NCI-H2196 treated with DMSO at 0.1 percent for 48 hours (cell line): ENCODE measurements at regions not wholly inside any gene's neighbourhood (a gene's known extent, or its start where the extent isn't known, plus 50 kb on each side); places are given as distances from the start of the nearest gene placed in this dataset.

Experiments
- DNase-seq: peaks from one replicate; lab custom pipeline; 2025; ENCODE audit not compliant: unreplicated experiment; lab: John Stamatoyannopoulos, UW

DNA sequence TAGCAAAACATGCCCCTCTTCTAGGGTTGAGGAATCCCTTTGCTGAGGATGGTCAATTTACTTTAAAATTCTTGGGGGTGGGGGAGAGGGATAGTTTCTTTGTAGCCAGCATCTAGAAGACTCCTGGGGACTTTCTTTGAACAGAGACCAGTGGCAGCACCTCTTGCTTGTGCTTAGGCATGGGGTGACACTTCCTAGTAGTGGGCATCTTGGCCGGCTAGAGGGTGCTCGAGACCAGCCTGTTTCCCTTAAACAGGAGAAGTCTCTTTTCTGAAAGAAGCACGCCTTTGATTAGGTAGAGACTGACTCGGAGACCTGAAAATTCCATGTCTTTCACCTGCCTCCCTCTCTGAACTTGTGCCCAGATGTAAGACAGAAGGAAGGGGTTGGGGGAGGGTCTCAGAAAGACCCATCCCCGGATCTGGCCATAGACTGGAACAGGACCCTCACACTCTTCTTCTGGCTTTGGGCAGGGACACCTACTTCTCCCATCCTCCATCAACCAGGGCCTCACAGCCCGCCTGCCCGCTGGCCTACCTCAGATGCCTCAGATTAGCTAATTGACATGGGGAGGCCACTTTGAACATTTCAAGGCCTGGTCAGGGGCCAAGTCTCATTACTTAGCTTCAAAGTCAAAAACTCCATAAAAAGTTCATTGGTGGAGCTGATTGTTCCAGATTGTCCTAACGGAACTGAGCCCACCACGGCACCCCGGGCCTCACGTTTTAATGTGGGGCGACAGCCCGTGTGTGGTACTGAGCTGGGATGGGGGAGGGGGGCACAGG is 172.2 kb downstream of the CDC5L start:
- no peak for DNase-seq

DNA sequence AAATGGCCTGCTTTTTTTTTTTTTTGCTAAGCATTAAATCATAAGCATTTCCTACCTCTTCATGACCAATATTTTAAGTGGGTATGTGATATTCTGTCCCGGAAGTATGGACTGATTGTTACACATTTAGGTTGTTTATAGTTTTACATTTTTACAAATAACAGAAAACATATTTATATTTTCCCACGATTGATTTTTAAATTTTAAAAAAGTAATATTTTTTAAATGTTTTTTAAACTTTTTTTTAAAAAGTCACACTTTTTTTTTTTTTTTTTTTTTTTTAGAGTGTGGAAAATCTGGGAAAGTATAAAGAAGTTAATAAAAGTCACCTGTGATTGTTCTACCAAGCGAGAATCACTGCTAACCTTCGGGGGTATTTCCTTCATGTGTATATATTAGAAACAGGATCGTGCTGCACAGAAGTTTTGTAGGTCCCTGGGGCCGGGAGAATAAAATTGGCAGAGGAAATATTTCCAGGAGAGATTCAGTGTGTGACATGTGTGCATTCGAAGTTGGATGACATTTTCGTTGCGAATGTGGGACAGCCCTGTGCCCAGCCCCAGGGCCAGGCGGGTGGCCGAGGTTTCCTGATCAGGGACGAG is 173.1 kb downstream of the CDC5L start:
- no peak for DNase-seq

DNA sequence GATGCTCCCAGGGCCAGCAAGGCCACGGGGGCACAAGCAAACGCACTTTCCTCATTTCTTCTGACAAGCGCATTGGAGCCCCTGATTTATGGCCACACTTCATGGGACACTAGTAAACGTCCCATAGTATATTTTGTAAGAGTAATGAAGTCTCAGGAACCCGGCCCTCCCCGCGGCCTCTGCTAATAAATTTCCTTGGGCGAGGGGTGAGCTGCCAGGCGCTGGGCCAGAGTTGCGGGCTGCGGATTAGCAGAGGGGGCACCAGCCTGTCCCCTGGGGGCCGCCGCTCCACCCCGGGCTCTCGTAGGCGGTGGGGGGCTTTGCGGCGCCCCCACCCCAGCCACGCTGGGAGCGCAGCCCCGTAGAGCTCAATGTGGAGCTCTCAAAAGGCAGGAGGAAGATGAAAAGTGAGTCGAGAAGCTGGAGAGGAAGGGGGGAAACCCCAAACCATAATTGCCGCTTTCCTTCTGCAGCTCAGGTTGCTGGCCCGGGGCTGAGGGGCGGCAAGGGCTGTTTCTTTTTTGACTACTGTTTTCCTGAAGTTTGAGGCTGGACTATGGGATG is 173.6 kb downstream of the CDC5L start:
- no peak for DNase-seq

DNA sequence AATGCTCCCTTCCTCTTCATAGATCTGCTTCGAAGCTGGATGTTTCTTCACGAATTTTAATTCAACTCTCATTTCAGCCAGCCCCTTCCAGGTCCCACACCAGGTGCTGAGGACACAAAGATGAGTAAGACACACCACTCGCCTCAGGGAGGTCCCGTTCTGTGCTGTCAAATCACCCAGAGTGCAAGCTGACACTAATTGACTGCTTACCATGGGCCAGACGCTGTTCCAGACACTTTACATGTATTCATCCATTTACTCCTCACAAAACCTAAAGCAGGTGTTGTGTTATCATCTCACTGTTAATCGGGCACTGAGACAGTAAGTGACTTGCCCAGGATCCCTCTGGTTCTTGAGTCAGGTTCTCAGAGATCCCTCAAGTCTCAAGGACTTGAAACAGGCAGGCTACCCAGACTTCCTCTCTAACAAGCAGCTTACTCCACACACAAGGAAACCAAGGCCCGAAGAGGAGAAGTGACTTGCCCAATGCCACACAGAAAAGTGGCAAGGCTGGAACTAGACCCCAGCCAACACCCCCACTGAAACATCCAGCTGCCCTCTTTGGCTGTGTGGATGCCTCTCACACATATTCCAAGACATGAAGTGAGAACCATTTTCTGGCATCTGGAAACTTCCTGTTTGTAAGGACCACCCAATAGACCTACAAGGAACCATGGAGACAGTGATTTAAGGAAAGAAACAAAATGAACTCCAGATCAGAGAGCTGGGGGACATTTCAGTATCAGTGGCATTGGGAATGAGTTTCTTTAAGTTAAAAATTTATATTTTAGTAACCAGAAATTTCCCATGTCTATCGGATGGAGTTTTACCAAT is 174.5 kb downstream of the CDC5L start:
- DNase-seq: no peak

DNA sequence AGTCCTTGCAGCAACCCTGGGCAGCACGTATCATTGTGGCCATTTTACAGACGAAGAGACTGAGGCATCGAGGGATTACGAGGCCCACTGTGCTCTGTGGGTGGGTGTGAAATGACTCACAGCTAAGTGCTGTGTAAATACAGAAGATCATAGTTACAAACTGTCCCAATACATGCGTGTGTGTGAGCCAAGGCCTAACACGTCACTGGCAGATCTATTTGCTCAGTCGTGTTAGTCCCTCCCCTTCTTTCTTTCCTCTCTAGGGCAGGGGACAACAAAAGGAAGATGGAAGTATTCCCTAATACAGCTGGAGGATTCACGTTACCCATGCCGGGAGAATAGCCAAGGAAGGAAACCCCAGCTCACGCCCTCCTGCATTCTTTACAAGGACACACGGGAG is 175.9 kb downstream of the CDC5L start:
- DNase-seq: no peak

DNA sequence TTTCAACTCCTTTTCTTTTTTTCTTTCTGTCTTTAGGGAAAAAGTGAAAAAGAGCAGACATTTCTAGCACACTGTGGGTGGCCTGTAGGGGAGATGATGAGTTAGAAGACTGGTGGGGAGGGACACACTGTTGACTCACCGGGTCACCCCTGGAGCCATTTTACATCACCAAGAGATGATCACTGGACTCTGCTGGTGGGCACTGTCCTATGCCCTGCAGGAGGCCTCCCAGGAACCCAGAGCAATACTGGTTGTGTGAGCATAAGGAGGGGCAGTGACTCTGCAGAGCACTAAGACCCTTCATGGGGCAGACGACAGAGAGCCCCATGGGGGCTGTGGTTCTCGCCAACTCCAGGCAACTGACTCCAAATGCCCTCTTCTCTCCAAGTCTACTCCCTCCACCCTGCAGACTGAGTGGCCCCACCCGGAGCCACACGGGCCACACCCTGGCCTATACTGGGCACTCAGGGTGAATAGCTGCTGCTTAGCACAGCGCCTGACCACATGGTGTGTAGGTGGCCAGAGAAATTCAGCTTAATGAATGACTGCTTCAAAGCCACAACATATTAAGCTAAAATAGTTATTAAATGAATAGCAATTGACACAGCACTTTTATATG is 177.5 kb downstream of the CDC5L start:
- no peak for DNase-seq

DNA sequence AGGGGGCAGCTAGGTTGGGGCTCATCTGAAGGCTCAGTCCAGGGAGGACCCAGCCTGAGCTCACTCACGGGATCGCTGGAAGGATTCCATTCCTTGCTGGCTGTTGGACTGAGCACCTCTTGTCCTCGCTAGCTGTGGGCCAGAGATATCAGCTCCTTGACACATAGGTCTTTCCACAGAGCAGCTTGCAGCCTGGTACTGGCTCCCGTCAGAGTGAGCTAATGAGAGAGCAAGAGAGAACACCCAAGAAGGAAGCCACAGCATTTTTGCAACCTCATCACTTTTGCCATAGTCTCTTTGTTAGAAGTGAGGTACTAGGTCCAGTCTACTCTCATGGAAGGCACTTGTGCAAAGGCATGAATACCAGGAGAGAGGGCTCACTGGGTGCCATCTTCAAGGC is 179.9 kb downstream of the CDC5L start:
- no peak for DNase-seq

DNA sequence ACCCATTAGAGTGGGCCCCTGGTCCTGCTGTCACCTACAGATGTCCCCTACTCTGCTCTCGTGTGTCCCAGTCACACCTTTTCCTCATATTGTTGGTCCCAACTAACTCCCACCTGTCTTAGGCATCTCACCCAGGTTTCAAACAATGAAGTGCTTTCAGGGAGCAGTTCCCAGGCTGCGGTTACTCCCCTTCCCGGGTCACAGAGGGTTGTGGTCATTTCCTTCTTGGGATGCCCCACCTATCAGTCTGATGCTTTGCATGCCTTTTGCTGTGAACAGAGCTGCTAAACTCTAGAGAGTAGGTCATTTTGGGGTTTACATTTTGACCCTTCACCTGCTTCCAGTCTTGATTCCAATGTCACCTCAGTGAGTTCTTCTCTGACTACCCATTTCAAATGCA is 181.6 kb downstream of the CDC5L start:
- DNase-seq: no peak

DNA sequence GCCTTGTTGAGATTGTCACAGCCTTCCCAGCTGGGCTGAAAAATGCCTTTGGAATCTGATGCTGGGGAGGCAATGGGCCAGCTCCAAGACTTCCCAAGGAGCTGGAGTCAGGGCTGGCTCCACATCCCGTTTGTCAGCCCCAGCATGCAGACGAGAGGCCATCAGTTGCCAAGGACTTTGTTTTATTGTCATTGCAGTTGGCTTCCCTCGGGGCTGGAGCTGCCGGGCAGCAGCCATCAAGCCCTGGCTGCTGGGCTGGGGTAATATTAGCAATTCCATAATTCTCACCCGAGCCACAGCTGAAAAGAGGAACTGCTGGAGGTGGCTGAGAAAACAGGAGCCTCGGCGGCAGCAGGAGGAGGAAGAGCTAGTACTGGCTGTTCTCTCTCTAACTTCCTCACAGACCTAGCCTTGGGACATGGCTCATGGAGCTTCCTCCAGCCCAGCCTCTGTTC is 182.5 kb downstream of the CDC5L start:
- DNase-seq: no peak

DNA sequence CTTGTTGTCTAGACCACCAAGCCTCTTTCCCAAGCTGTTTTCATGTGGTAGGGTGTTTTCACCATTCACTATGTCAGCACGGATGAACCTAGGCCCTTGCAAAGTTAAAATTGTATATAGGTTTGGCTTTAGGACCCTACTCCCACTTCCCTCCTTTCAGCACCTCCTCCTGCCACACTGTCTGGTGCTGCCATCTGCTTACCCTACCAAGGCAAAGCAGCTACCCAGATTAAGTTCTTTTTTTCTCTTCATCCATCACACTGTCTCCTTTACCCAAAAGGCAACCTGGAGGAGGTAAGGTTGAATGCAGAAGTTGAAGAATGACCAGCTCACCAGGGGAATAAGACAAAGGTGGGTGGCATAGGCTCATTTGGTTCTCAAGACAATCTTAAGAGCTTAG is 184.0 kb downstream of the CDC5L start:
- no peak for DNase-seq

DNA sequence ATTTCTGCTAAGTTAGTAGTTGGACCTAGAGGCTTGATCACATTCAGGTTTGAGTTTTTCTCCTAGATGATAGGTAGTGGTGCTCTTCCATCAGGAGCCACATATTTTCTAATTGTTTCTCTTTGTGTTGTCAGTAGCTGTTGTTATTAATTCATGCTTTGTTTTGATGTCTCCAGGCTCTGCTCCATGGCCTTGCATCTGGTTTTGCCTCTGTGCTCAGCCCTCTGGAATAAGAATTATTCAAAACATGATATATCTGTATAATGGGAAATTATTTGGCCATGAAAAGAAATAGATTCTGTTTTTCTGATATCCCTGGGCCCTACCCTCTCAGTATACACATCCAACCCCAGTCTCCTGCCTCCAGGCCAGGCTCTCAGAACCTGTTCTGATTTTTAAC is 184.8 kb downstream of the CDC5L start:
- DNase-seq: no peak

DNA sequence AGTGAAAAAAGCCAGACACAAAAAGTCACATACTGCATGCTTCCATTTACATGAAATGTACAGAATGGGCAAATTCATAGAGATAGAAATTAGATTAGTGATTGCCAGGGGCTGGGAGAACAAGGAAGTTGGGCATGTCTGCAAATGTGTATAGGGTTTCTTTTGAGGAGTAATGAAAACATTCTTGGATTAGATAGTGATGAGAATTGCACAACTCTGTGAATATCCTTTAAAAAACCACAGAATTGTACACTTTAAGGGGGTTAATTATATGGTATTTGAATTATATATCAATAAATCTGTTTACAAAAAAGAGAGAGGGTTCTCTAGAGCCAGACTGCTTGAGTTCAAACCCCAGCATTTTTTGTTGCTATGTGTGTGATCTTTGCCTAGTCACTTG is 188.1 kb downstream of the CDC5L start:
- no peak for DNase-seq

DNA sequence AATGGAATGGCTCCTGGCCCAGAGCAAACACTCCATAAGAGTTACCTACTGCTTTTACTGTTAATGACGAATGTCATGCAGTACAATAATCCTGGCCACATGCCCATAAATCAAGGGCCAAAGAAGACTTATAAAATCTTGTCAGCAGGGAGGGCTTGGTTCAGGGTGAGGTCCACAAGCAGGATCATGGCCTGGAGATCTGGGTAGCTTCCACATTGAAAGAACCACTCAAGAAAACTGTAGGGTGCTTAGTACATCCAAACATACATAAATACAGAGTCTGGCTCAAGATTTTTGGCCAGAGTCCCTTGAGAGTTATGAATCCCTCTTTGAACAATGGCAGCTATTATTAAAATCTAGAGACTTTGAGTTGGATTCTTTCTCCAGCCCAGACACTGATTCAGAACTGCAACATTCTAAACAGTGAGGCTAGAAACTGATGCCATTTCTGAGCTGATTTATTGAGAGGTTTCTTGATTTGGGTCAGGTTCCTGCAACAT is 188.7 kb downstream of the CDC5L start:
- DNase-seq: no peak

DNA sequence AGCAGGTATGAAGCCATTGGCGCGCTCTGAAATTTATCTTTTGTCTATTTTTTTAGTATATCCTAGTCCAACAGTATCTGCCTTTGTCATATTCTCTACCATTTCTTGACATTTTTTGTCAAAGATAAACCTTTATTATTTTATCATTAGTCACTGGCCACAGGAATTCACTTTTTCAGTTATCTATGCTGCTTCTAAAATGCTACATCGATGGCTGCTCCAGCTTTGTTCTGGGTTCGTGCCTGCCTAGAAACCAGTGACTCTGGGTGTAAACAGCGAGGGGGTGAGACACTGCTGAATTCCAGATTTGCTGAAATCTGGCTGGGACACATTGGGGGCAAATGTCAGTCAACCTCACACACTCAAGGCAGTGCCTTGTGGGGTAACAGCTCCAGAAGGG is 193.4 kb downstream of the CDC5L start:
- DNase-seq: no peak

DNA sequence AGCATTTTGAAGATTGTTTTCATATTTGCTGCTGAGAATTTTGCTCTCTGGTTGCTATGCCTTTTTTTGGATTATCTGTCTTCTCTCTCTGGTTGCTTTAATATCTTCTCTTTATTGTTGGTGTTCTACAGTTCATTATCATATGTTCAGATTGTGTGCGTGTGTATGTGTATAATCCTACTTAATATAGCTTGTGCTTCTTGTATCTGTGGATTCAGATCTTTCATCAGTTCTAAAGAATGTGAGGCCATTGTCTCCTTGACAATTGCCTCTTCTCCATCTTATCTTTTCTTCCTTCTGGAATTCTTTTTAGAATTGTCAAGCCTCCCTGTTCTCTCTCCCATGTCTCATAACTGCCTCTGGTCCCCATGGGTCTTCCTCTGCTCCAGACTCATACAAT is 195.4 kb downstream of the CDC5L start:
- no peak for DNase-seq

DNA sequence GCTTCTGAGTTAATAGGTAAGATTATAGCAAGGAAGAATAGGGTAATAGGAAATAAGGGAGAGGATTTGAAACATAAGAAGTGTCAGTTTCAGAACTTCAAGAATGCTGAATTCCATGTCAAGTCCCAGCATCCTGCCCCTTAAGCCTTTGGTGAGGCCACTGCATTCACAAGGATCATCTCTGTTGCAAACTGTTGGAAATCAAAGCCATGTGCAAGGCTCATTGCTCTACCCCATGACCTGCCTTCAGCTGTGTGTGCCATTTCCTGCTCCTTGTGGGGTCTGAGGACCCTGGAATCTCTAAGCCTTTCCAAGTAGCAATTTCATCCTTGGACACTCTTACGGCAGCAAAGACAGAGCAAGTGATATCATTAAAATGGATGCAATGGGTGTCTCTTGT is 203.0 kb downstream of the CDC5L start:
- DNase-seq: no peak

DNA sequence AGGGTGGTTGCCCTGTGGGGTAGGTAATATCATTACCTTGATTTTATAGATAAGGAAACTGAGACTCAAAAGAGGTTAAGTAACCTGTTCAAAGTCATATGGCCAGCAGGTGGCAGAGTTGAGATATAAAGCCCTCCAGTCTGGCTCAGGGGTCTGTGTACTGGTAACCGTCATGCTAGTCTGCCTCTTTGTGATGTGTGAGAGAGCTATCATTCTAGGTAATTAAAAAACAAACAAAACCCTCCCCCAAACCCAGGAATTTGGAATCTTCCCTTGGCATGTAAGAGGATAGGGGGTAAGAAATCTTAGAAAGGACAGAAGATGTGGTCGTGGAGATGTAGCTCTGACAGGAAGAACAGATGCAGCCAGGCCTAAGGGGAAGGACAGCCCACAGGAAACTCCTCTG is 206.0 kb downstream of the CDC5L start:
- no peak for DNase-seq

DNA sequence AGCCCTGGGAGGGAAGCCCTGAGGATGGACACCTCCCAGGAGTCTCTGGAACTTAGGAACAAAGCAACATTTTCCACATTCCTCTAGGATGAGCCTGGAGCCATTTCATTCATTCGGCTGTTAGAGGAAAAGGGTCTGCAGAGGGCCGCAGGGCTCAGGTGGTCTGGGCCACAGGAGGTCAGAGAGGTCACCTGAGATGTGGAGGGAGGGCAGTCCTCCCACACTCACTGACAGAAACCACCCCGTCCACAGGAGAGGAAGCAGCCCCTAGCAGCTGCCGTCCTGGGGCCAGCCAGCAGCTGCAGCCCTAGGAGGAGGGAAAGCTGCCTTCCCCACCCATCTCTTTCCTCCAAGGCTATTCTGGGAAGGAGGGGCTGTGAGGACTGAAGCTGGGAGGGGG is 207.0 kb downstream of the CDC5L start:
- DNase-seq: no peak

DNA sequence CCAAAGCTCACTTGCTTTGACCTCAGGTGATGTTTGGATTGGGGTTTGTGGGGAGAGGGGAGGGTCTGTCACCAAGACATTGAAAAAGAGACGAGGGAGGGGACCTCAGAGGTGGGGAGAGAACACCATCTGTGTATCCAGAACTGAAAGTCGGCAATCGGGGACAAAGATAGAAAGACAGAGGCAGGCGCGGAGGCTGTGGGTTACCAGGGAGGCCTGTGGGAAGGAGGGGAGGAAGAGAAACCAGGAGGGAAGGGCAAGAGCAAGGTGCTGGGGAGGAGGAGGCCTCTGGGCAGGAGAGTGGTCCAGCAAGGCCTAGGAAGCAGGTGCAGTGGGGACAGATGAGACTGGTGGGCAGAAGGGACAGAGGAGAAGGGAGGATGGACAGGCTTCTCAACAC is 211.2 kb downstream of the CDC5L start:
- no peak for DNase-seq

DNA sequence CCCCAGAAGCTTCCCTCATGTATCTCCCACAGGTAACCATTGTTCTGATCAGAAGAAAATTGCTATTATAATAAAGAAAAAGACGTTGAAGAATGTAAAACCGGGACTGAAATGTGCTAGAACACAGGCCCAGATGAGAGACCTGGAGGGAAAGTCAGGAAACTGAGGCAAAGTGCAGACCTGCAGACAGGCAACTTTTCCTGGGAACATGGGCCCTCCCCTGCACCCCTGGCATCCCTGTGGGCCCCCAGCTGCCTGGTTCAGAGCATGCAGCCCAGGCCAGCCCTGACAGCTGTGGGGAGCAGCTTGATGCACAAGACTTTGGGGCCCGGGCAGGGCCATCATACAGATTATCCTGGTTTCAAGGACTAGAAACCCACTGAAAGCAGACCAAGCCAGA is 212.2 kb downstream of the CDC5L start:
- DNase-seq: no peak

DNA sequence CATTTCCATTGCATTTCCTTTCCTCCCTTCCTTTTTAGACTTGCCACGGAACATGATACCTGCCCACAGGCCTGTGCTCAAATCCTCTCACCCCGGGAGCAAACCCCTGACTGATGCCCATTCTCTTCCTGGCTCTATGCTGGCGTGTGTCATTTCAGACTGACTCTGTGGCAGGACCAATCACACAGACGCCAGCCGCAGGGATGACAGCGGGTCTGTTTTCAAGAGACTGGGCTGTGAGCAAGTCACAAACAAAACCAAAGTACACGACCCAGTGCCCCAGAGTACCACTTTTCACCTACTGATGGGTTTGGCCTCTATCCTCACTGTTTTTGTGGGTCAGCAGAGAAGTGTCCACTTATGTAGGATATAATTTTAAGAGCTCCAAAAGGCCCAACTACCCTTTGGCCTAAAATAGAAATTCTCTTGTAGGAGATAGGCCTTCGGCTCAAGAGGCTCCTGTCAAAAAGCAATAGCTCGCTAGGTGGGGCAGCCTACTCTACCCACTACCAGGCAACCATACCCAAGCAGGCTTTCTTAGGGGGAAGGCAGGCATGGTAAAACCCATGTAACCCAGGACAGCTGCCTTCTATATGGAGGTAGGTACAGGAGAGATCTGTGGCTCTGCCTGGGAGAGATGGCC is 215.7 kb downstream of the CDC5L start:
- DNase-seq: no peak
